GM19397 (cell line): ENCODE measurements at regions not wholly inside any gene's neighbourhood (a gene's known extent, or its start where the extent isn't known, plus 50 kb on each side); places are given as distances from the start of the nearest gene placed in this dataset.

Experiments used
- ATAC-seq: cut with Tn5 transposase; IDR thresholded peaks from one replicate; pipeline ENCODE4 v1.9.1; 2021; ENCODE audit warnings: mild to moderate bottlenecking, moderate library complexity; ENCODE audit not compliant: unreplicated experiment

DNA sequence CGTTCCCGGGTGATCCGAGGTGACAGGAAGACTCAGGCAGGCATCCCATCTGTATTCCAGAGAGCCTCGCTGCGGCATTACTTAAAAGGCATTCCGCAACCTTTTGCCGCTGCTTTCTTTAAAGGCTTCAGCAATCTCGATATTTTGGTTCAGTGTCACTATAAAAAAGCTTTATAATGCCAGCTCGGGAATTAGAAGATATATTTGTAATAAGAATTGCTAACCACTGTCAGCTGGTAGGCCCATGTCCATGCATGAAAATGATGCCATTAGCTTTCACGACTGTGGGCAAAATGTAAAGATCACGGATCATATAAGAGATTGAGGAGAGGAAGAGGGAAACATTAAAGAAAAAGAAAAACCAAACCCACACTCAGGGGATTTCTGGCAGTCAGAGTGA, 578.6 kb upstream of the CDH5 start:
- ATAC-seq = no peak

DNA sequence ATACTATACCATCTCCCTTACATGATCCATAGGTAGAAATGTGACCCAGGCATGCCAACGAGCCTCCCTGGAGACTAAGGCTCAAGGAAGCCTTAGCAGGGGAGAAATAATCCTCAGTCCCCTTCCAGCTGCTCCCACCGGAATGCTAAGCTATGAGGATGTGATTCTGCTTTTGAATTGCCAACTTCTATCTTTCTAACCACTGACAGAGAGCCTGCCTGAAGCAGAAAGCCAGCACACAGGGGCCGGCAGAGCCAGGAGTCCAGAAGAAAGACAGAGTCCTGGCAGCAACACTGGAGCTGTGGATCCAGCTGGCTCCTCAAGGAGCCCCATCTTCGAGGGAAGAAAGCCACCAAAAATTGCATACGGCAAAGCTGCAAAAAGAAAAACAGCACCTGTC, 579.6 kb upstream of the CDH5 start:
- ATAC-seq = no peak

DNA sequence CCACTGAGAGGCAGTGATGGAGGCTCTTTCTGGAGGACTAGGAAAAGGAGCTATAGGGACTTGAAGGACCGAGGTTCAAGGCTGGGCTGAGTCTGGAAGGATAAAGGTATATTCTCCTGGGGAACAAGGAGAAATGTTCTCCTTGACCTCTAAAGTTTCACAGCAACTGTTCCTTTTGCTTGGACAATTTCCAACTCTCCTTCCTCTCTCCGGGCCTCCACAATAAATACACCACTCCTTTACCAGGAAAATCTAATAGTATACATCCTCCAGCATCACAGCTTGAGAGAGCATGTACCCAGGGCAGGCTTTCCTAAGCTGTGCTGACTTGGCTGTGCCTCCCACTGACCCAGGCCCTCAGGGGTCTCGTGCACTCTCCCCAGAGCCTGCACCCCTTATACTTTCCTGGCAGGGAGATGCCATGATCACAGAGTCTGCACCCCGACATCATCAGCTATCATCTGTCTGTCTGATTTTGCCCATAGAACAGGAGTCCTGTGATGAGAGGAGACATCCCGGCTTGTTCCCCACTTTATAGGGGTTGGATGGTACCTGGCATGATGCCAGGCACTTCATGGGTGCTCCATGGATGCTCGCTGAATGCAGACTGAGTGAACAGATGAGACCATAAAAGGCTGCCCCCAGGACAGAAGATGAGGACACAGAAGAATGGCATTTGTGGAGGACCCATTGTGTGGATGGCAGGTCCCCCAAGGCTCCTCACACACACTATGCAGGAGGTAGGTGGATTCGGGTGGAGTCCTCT, 582.6 kb upstream of the CDH5 start:
- ATAC-seq = no peak

DNA sequence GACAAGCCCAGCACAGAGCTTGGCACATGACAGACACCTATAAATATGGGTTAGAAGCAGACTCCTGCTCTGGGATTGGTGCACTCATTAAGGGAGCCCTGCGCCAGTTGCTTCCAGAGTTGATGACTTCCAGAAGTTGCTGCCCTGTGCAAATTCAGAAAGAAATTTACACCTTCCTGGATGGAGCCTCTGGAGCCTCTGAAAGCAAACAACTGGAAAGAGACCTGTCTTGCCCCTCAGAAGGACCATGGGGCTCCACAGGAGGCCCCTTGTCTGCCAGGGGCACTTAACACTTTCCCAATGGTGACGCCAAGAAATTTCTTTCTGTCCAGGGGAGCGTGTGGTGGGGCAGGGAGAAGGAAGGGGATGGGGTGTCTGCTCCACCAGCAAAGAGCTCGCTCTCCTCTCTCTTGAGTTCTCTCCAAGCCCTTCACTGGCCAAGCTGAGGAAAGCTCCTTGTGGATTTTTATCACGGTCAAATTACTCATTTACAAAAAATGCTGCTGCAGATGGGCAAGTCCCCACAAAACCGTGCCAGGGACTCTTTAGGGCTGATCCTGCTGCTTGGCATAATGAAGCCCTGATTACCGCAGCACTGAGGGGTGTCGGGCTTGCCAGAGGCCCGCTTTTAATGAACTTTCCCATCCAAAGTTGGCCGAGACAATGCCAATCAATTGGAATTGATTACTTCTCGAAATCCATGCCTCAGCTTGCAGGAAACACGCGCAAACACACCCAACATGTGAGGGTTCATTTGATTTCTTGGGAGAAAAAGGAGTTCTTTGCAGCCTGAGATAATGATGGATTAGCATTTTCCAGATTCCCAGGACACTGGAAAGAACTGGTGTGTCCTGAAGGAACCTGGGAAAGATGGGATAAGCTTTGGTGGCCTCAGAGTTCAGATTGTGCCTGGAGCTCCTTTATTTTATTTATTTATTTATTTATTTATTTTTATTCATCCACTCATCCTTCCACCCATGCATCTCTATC, 583.6 kb upstream of the CDH5 start:
- no peak for ATAC-seq

DNA sequence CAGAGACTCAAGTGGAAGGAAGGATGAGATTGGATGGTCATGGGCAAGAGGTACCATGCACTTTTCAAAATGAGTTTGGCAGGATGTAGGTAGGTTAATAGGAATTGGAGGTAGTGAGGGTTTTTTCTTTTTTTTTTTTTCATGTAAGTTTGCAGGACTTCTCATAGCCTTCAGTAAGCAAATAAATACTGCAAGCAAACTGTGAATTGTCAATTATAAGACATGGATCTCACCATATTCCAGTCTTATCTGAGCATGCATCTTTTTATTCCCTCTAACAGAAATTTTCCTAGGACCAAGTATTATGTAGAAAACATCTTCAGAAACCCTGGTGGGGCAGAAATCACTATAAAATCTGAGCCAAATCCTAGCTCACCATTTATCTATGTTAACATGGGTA, 584.6 kb upstream of the CDH5 start:
- no peak for ATAC-seq

DNA sequence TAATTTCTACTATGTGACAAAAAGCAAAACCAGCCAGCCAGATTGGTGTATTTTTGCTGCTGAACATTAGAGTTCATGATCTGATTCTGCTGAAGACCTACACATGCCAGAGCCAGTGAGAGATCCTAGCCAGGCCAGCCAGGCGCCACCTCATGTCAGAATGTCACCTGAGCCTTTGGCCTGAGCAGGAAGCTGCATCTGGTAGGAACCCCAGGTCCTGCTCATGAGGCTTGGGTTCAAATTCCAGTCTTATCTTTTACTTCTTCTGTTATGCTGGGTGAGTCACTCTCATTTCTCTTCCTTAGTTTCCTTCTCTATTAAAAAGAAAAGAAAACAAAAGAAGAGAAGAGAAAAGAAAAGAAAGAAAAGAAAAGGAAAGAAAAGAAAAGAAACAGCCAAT, 585.1 kb upstream of the CDH5 start:
- ATAC-seq = no peak

DNA sequence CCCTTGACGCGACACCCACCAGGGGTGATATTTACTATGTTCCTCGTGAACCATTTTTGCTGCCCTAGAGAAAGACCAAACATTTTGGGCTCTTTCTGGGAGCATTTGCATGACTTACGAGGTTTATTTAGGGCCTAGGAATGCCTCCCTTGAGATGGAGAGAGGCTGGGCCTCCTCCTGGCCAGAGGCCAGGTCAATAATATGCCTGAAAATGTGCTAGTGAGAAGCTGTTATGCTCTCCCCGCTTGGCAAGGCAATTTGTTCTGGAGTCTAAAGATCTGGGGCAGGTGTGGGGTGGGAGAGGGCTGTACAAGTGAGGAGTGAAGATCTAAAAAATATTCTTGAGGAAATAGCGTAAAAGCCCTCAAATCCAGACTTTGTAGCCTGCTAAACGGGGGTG, 587.3 kb upstream of the CDH5 start:
- no peak for ATAC-seq

DNA sequence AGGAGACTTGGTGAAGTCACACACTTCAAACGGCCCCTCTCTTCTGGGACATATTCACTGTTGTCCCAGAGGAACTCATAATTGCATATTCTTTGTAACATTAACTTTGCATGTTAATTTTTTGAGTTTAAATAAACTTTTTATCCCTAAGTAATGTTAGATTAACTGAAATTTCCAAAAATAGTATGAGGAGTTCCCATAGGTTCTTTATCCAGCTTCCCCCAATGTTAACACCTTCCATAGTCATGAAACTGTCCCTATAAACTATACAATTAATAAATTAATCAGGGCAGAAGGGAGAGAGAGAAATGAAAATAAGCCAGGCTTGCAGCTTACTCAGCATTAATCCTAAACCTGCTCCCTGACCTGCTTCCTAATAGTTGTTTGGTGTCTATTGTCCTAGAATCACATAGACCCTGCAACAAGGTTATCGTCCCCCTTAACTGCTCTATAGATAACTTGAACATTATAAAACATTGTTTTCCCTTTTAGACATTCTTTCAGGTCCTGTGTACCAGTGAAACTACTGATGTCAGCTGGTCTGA, 589.8 kb upstream of the CDH5 start:
- no peak for ATAC-seq

DNA sequence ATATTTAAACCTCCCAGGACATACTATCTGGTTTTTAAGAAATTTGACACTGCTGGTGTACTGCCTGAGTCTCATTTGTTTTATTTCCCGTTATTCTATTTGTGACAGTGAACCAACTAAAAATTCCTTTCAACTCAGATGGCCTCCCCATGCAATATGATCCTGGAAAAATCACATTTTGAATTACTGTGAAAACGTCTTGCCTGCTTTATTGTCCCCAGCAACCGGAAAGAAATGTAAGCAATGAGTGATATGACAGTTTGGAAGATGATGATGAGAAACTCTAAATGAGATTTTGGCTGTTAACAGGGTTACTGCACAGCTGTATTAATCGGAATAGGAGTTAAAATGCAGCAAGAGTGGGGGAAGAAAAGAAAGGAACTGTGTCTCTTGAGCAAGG, 590.7 kb upstream of the CDH5 start:
- no peak for ATAC-seq

DNA sequence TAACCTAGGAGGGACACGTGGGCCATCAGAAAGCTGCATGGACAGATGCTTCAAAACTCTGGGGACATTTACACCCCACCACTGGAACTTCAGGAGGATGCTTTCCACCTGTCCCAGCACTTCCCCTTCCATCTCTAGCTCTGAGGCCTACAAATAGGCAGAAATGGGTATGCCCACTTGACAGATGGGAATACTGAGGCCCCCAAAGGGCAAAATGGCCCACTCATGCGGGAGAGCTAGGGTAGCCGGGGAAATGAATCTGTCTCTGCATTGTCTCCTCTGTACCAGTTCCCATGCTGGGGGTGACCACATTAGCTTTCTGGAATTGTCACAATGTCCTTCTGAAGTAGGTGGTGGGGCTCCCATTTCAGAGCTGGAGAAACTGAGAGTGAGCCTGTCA, 592.1 kb upstream of the CDH5 start:
- no peak for ATAC-seq

DNA sequence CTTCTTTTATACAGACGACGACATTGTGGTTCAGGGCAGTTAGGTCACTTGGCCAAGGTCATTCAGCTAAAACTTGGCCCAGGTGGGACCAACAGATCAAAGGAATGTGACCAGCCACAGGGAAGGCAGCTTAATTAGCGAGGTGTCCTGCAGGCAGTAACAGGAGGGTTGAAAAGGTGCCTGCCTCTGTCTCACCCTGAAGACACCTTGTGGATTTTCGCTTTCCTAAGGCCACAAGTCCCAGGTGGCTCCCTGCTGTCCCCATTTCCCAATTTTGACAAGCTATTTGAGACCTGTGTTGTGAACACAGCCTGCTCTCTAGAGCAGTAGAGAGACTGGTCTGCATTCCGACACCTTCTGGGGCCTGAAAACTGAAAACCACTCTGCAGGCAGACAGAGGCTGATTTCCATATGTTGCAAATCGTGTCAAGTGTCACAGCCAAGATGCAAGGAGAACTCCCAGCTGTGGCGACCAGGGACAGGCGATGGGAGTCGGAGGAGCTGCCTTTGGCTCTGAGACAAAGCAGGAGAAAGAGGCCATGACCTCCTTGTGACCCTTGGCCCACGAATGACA, 593.1 kb upstream of the CDH5 start:
- ATAC-seq = no peak

DNA sequence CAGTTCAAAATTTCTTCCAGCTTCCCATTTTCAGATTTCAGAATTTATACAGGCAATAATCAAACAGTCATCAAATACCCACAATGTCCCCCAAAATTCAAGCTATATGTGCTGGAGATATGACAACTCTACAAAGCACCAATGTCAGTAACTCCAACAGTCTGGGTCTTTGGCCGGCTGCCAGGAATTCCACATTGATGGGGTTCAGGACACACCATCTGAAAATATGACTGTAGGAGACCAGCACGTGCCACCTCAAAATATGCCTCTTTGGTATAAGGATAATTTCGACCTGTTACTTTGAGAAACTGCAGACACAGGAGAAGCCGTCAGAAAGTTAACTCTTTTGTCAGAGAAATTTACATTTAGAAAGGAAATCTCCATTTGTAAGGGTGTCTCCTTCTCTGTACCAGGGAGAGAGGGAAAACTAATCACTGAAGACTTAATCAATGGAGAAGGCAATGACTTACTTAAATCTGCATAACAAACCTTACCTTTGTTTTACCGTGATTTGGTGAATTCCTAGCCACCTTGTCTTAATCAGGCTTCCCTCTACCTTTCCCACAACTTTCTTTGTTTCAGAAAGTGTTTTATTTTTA, 594.3 kb upstream of the CDH5 start:
- no peak for ATAC-seq

DNA sequence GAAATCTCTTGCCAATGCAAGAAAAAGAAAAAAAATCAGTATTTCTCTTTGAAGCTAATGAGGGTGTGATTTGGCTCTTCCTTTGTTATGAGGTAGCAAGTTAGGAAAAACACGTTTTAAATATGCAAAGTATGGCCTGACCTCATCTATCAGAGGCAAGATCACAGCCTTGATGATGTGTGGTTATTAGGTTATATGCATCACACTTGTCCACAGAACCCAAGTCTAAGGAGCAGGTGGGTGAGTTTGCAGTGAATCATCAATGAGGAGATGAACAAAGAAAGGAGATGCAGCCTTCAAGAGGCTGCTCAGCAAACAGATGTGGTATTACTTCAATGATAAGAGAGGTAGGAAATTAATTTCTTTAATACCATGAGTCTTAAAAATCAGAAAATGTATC, 594.8 kb upstream of the CDH5 start:
- no peak for ATAC-seq

DNA sequence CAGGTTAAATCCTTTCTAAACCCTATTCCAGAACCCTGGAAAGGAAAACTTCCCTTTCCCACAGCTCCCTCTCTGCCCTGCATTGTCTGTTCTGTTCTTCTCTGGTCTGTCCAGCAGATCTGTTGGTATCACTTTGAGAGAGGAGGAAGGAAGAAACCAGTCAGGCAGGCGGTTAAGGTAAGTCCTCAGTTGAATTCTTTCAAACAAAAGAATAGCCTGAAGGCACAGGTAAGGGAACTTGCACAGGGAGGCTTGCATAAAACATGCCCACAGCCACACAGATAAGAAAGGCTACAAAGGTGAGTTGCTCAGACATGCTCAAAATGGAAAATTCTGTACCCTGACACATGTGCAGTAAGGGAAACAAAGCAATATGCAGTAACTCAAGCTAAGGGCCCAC, 595.7 kb upstream of the CDH5 start:
- no peak for ATAC-seq

DNA sequence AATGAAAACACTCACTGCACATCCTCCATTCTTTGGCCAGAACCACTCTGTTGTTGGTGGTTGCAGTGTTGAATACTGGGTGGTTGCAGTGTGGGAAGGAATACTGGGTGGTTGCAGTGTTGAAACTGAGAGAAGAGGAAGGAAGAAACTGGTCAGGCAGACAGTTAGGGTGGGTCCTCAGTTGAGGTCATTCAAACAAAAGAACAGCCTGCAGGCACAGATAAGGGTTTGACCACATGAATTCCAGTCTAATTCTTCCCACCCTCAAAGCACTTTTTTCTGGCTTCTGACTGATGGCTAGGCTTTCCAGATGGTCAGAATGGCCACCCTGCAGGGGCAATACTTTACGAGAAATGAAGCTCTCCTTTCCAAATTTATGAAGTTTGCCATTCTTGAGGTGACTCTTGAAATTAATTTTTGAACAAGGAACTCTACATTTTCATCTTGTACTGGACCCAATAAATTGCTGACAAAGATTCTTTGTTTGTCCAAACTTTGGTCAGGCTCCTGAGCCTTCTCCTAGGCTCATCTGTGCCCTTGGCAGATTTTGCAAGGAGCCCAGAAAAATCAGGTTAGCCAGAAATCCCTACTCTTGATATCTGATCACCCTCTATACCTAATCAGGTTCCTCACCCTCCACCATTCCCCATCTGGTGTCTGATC, 596.6 kb upstream of the CDH5 start:
- no peak for ATAC-seq

DNA sequence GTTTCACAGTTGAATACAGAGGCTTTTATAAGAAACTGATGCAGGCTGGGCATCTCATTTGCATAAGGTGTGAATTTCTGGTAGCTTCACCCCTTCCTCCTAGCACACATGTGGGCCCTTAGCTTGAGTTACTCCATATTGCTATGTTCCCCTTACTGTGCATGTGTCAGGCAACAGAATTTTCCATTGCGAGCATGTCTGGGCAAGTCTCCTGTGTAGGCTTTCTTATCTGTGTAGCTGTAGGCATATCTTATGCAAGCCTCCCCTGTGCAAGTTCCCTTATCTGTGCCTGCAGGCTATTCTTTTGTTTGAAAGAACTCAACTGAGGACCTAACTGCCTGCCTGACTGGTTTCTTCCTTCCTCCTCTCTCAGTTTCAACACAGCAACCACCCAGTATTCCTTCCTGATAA, 597.4 kb upstream of the CDH5 start:
- no peak for ATAC-seq

DNA sequence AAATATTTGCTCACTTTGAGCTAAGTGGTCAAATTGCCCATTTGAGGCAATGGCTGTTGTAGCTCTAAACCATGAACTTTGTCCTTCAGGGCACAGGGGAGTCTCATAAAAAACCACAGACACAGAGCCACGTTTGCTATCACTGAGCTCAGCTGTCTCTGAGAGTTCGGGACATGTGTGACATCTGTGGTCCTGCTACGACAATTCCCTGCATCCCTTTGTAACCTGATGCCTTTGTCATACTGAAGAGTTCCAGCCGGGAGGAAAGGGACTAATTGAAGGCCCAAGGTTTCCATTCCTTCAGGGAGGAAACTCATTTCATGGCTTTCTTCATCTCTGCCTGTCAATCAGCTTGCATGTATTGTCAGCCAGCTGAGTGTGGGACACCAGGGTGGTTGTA, 599.4 kb upstream of the CDH5 start:
- ATAC-seq = no peak

DNA sequence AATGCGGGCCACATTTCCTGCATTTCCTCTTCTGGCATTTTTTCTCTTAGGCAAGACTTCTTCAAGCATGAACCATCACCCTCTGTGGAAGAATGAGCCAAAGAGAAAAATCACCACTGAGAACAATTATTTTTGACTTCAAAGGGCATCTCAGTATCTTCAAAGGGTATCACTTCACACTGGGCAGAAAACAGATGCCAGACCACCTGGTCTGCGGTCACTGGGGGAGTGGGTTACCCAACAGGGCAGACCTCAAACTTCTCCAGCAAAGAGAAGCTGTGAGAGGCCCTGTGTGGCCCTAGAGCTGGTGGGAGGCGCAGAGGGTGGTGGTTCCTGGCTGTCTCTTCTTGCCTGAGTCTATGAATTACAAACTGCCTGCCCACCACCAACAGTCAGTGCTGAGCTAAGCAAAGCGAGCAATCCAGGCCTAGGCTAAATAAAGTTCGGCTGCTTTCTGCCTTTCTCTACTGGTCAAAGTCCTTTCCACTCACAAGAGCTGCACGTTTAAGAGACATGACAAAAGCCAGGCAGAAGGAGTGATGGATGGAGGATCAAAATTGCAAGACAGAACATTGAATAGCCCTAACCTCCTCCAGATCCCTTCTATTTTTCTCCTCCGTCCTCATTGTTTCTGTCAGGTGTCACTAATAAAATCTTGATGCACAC, 602.7 kb upstream of the CDH5 start:
- ATAC-seq = no peak

DNA sequence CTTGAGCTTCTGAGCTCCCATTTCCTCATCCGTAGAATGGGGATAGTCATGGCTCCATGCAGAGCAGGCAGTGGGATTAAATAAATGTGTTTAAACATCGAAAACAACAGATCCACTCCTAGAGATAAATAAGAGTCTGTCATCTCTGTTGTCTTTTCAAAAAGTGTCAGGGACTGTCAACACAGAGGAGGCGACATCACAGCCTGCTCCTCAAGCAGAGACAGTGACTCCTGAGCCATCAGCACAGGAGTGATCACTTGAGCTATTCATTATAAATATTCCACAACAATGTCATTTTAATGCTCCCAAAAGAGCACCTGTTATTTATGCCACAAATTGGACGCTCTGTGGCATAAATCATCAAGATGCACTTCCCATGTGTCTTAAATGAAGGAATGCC, 605.6 kb upstream of the CDH5 start:
- no peak for ATAC-seq

DNA sequence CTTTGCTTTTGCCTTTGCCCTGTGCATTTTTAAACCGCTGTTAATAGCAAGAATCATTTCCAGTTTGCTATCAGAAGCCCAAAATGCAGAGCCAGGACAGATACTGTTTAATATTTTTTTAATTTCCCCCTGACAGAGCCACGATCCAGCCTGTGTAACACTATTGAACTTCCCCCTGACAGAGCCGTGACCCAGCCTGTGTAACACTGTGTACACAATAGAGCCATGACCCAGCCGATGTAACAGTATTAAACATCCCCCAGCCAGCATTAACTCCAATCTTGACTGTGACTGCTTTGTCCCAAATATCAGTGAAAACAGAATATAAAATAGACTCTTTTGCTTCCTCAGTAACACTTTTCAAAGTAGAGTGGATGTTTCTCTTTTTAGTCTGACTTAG, 607.9 kb upstream of the CDH5 start:
- ATAC-seq = no peak
